ENCODE measurements at regions not wholly inside any gene's neighbourhood (a gene's known extent, or its start where the extent isn't known, plus 50 kb on each side); places are given as distances from the start of the nearest gene placed in this dataset.

- TF ChIP-seq, protein P1, sequence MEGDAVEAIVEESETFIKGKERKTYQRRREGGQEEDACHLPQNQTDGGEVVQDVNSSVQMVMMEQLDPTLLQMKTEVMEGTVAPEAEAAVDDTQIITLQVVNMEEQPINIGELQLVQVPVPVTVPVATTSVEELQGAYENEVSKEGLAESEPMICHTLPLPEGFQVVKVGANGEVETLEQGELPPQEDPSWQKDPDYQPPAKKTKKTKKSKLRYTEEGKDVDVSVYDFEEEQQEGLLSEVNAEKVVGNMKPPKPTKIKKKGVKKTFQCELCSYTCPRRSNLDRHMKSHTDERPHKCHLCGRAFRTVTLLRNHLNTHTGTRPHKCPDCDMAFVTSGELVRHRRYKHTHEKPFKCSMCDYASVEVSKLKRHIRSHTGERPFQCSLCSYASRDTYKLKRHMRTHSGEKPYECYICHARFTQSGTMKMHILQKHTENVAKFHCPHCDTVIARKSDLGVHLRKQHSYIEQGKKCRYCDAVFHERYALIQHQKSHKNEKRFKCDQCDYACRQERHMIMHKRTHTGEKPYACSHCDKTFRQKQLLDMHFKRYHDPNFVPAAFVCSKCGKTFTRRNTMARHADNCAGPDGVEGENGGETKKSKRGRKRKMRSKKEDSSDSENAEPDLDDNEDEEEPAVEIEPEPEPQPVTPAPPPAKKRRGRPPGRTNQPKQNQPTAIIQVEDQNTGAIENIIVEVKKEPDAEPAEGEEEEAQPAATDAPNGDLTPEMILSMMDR (conservative IDR thresholded peaks at IDR 0.05): no peak
- TF ChIP-seq EZH2 (IDR thresholded peaks at IDR 0.05; ENCODE audit: low read depth): no peak
These were observed 122.1 kb upstream of the HS6ST1 start for GRCh38 chr2:128440666-128441340.
